SHP77 (cell line): ENCODE measurements at regions not wholly inside any gene's neighbourhood (a gene's known extent, or its start where the extent isn't known, plus 50 kb on each side); places are given as distances from the start of the nearest gene placed in this dataset.
A peak's percentile ranks its signal among the peaks of the same experiment; 100 is the strongest.

Experiments
- DNase-seq, 2 experiments: peaks; one replicate each; lab custom pipeline; 2025; lab: John Stamatoyannopoulos, UW

DNA sequence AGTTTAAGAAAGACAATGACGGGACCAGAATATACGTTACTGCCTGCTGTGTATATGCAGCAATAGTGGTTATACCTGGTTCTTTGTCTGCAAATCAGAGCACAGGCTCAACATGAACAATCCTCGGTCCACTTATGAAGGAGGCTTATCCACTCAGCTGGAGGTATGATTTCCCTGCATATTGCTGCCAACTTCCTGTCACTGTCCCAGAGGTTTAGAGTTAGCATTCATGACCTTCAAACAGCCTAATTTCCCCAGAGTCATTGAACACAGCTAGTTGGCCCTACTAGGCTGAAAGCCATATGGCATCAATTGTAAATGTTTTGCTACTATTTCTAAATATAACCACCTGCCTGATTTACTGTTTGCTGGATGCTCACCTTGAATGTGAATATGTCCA lies 224.9 kb upstream of the ZNF717 start:
- DNase-seq, result peak; percentile 1 to 7

DNA sequence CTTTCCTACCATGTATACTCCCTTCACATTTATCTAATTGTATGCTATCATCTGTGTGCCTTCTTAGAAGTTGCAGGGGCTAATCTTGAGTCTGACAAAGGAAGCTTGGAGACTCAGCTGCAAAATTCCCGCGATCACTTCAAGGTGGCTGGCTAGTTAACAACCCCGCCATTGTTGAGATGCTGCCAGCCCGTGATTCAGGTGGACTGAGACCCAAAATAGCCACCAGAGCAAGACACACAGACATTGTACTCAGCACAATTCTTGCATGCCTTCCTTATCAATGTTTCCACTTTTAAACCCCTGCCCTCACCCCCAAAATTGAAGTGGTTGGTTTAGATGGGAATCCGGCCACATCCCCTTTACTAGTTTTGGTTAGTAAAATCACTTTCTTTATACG lies 225.8 kb upstream of the ZNF717 start:
- DNase-seq, result no peak

DNA sequence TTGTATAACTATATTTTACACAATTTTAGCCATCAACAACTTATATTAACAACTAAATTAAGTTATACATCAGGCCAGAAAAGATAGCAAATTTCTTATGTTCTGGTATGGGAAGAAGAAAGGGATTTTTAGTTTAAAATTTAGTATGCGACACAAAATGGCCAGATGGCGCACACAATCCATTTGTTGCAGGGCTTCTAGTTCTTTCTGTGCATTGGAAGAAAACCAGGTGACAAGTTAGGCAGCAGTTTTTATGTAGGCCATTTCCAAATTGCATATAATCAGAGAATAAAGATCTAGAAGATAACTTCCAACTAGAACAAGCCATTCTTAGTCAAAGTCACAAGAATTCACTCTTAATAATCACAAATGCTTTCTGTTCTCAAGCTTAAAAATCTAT lies 230.1 kb upstream of the ZNF717 start:
- no peak for DNase-seq

DNA sequence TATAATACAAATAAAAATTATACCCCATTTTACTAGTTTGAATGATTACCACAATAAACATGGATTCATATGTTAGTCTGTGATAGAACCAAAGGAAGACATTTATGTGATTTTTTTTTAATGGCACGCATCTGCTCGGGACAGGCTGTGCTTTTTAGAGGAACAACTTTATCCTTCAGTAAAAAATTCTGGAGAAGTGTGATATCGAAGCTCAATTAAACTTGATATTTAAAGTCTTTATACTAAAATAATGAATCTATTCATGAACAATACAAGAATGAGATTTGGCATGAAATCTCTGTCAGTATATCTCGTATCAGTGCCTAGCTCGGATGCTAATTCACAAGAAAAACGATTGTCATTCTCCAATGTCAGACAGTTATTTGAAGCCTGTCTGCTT lies 230.8 kb upstream of the ZNF717 start:
- no peak for DNase-seq

DNA sequence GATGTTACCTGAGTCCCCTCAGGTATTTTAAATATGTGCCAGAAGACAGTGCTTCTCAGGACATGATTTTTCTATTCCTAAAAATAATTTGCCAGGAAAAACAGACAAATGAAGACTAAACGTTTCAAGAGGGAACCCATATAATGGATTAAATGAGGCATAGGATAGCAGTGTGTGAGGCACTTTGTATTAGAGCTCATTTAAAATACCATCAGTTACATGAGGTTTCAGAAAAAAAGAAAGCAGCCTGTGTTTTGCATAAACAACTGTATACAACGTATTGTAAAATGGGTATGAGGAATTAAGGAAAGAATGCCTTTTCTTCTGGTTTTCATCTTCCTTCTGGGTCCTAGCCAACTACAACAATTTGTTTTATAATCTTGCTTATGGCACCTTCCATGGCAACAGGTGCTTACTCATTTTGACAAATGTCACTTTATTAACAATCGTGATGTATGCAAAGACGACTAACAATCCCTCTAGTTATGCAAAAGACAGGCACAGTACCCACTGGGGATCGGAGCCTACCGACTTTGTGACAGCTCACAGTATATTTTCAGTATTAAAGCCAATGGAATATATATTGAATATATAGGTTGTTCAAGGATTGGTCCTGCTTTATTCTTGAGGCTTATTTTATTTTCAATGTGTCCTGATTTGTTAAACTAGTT lies 231.6 kb upstream of the ZNF717 start:
- no peak for DNase-seq

DNA sequence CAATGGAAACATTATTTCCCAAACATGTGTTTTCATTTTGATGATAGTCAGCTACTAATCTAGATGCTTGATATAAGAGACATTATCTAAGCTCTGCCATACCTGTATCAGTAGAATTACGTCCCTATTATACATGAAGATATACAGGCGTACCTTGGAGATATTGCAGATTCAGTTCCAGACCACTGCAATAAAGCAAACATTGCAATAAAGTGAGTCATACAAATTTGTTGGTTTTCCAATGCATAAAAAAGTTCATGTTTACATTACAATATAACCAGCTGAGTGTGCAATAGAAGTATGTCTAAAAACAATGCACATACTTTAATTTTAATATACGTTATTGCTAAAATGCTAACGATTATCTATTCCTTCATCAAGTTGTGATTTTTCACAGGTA lies 236.0 kb upstream of the ZNF717 start:
- DNase-seq, result no peak

DNA sequence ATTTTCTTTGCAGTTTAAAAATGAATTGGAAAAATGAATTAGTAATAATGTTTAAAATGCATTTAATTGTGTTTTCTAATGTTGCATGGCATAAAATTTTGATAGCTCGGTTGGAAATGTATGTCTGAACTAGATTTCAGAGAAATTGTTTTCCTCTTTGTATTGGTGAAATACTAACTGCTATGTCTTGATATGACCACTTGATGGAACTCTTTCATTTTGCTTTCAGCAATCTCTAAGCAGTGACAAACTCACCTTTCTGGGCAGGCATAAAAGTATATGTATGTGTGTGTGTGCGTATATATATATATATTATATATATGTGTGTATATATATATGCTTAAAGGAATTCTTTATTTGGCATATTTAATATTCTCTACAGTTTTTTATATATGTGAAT lies 239.3 kb upstream of the ZNF717 start:
- peak in 1 of 2 experiments; percentile 27 for DNase-seq

DNA sequence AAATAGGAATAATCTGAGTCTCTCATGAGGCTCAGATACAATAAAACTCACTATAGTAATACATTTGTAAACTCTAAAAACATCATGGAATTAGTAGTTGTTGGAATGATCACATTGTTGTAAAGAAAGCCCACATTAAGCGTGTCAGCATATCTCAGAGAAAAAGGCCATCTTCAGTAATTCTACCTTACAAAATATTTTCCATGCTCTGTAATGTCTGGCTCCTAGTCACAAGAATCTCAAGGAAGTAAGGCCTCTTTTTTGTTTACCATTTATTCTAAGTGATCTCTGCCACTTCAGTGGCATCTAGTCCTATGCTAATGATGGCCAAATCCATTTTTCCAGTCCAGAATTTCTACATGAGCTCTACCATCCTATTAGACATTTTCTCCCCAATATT lies 240.2 kb upstream of the ZNF717 start:
- no peak for DNase-seq

DNA sequence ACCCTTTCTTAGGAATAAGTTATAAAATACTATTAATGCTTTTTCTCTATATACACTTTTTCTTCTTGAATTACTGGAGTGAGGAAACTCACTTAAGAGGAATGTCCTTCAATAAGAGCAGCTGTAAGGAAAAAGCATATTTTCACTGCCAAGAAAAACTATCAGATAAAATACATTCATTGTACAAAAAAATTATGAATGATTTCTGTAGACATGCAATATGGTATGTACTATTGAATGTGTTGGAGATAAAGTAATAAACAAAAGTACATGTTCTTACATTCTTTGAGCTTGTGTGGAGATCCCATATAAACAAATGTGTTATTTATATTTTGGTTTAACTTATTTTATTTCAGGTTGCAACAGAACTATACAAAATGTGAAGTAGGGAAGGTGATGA lies 241.0 kb upstream of the ZNF717 start:
- DNase-seq, result no peak

DNA sequence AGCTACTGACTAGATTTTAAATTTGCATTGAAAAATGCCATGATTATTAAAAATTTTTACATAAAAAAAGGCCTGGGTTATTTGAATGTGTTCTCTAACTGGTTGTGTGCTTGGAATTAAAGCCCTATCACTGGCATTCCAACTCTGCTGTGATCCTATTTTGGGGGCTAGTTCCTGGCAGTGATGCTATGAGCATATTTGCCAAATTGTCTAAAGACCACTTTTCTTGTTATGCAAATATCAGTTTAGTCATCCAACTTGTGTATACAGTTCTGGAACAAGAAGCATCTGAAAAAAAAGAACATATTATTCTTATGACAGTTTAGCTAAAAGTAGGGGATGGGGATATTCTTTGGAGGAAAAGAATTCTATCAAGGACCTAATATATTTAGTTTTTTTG lies 243.4 kb upstream of the ZNF717 start:
- DNase-seq, result no peak

DNA sequence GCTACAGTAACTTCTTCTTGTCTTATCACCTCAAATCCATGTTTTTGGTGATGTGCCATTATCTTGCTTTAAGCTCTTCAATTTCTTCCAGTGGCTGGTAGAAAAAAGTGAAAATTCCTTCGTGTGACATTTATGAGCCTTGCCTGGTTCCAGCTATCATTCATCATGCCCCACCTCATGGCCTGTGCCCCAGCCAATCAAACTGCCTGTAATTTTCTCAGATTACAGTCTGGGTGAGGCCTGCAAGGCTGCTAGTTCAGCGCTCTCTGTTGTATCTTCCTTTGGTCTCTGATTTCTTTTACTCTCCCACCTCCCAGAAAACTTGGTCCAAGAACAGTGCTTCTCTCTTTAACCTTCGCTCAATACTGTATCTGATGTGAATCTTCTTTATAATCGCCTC lies 249.3 kb upstream of the ZNF717 start:
- no peak for DNase-seq

DNA sequence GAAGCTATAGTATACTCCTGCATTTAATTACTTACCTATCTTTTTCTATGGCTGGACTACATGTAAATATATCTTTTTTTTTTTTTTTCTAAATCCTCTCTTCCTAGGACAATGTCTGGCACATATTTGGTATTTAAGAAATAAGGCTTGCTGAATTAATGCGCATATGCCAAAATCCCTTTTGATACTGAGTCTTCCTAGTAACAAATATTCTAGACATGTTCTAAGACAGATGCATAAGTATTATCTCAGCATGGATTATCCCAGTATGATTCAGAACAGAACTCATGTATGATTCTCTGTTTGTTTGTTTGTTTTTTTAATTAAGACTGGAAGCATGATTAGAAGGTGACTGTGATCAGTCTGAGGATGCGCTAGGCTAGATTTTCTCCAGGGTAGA lies 249.8 kb upstream of the ZNF717 start:
- no peak for DNase-seq

DNA sequence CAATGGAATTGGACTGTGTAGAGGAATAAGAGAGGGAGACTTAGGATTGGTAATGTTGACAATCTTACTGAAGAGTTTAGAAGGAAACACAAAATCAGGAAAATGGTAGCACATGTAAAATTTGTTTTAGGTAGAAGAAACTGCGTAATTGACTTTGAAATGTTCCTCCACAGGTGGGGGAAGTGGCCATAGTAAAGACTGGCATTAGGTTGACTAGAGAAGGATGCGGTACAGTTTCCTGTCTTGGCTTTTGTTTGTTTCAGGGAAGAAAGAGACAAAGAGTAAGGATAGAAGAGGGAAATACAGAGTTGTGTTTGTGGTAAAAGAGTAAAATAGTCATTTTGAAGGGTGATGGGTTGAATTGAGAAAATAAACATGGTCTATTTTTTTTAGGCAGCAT lies 253.6 kb upstream of the ZNF717 start:
- no peak for DNase-seq

DNA sequence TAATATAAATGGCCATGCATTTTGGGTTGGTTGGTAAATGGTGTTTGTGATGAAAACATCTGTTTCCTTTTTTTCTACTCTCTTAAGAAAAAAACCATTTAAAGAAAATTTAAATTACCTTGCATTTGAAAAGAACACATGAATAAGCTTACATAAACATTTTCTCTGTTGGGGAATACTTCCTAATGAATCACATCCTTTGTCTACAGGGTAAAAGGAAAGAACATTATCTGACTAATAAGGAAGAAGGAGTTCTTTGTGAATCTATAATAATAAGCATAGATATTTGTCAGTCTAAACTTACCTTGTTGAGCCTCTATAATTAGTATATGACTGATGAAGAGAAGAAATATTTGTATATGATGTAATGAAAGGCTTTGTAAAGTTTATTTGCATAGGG lies 254.1 kb upstream of the ZNF717 start:
- no peak for DNase-seq

DNA sequence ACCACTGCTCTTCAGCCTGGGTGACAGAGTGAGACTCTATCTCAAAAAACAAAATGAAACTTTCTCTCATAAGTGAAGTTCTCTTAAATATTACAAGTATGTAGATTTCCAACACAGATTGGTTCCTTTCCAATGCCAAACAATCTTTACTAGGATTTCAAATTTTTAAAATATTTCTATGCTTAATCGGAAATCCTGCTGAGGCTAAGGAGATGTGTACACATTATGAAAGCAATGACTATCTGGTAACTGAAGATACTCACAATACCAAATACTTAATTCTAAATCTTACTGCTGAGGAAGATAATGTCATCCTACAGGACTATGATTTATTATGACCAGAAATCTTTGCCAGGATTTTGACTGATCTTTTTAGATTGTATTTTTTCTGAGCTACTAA lies 255.6 kb upstream of the ZNF717 start:
- DNase-seq, result no peak

DNA sequence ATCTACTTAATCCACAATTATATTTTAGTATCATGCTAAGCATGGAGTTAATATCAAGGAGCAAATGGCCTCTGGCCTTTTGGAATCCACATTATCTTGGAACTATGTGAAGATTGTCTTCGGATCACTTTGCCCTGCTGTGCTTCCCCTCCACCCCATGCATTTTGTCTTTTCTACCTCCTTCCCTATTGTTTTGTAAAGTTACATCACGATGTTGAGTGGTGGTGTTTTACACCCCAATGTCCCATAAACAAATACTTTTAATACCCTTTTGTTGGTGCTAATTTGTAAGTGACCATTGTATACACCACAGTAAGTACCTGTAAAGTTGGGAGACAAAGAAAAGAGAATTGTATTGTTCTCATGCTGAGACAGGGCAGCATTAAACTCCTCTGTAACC lies 258.4 kb upstream of the ZNF717 start:
- no peak for DNase-seq

DNA sequence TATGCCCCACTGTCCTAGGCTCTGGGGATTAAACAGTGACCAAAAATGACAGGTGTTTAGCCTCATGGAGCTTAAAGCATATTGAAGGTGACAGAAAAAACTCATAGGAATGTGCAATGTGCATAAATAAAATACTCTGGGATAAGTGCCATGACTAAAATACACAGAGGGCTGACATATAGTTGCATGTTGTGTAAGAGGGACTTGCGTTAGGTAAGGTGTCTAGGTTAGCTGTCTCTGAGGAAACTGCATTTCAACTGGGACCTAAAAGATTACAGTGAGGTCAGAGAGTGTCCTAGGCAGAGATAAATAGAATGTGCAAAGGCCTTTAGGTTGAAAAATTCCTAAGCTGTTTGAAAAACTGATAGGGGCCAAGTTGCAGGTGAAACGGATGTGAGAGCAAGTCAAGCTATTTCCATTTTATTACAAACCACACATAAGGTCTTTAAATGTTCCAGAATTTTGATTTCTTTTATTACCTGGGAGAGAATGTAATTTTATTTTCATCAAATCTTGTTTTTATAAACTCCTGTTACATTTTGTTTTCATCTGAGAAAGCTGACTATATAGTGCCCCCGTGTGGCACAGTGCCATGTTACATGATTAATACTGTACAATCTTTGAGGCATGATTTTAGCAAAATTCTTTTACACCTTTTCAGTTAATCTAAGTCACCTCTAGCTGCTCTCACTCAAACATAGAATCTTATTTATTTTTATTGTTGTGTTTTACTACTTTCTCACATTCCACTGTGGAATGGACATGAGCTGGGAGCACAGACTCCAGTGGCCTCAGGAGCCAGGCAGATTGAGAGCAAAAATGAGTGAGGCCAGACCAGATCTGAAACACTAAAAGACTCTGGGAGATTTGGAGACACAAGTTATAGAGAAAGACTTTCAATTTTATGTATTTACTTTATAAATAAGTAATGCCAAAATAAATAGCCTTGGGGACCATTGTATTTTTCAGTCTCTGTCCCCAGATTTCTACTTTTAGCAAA lies 259.6 kb upstream of the ZNF717 start:
- peak in 1 of 2 experiments; percentile 14 for DNase-seq

DNA sequence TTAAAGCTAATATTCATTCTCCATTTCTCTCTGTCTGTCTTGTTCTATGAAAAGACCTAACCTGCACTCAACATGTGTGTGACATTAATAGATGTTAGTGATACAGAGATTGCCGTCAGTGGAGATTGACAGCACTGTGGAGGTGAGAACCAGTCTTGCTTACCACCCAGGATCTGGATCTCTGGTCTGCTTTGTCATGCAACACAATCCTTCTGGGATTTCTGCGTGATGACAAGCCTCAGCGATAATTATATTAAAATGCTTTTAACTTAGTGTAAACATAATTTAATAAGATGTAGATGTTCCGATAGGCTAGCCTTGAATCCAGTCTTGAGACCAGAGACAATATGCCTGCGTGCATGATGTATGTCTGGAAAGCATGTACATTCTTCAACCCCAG lies 262.0 kb upstream of the ZNF717 start:
- no peak for DNase-seq

DNA sequence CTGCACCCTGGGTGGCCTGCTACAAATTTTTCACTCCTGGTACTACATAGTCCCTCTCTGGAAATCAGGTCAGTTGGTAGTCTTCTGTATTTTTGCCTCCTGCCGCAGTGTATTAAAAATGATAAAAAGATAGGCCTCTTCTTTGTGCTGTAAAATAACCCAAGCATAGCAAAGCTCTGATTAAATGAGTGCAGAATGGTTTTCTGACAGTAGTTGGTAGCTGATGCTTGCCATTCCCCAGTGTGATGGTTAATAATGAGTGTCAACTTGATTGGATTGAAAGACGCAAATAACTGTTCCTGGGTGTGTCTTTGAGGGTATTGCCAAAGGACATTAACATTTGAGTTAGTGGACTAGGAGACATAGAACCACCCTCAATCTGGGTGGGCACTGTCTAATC lies 264.4 kb upstream of the ZNF717 start:
- no peak for DNase-seq

DNA sequence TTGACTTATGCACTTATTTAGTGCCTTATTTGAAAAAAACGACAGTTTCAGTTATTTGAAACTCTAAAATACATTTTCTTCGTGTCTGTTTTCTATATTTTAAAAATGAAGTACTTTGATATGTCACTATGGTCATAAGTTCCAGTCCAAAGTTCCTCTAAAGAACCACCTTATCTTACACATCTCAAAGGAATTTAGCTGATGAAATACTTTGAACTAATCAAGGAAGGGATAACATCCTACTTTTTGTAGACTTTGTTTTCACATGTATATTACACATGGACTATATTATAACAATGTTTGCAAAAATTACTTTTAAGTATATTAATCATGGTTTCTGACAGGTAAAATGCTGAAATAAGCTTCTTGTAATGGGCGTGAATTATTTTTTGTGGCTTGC lies 265.8 kb upstream of the ZNF717 start:
- no peak for DNase-seq

DNA sequence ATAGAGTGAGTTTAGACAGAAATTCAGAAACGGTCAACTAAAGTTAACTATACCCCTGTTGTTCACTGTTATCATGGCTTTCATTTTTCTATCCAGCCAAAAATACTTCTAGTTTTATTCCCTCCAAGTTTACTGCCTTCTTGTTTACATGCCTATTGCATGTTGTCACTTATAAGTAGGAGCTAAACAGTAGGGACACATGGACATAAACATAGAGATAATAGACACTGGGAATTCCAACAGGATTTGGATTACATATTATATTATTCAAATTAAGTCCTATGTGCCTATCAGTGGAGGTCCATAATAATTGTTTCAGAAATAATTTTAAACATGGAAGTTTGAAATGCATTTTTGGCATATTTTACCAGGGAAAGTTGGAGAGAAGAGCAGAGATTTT lies 269.1 kb upstream of the ZNF717 start:
- DNase-seq, result no peak

DNA sequence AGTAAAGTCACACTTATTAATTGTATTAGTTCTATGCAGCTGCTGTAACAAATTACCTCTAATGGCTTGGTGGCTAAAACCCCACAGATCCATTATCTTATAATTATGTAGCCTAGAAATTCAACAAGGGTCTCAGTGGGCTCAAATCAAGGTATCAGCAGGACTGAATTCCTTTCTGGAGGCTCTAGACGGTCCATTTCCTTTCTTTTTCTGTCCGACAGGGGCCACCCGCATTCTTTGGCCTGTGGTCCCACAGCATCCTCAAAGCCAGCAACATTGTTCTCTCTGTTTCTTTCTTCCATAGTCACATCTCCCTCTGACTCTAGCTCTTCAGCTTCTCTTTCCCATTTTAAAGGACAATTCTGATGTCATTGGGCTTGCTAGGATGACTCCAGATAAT lies 276.3 kb upstream of the ZNF717 start:
- DNase-seq, result no peak

DNA sequence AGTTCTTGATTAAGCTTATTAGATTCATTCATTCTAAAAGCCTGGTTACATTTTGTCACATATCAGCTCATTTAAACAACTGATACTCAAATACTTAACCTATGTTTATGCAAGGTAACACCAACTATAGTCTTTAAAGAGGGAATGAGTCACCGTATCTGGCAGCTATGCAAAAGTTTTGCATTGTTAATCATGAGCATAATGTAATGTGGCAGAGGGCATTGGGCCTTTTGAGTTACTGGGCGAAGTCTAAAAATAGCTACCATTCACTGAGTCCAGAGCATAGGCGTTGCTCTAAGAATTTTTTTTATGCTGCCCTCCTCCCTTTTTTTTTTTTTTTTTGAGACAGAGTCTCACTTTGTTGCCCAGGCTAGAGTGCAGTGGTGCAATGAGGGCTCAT lies 277.7 kb upstream of the ZNF717 start:
- no peak for DNase-seq

DNA sequence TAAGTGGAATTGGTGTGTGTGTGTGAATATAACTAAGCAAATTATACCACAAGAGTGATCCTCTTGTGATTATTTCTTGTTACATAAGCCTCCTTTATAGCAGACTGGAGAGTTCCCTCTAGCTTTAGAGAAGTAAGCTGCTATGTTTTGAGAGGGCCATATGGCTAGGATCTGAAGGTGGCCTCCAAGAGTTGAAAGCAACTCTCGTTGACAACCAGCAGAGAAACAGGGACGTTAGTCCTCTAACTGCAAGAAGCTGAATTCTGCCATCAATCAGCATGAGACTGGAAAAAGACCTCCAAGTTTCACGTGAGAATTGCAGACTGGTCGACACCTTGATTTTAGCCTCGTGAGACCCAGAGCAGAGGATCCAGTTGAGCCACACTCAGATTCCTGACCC lies 278.5 kb upstream of the ZNF717 start:
- no peak for DNase-seq
